ENCODE measurements at regions not wholly inside any gene's neighbourhood (a gene's known extent, or its start where the extent isn't known, plus 50 kb on each side); places are given as distances from the start of the nearest gene placed in this dataset.

GRCh38 chr9:96139592-96140295 is 162.2 kb downstream of the HSD17B3 start:
- TF ChIP-seq POLR2A (IDR thresholded peaks at IDR 0.05) (no peak), CTCF (IDR thresholded peaks at IDR 0.05) (no peak)
